ENCODE measurements at regions not wholly inside any gene's neighbourhood (a gene's known extent, or its start where the extent isn't known, plus 50 kb on each side); places are given as distances from the start of the nearest gene placed in this dataset.
A peak's percentile ranks its signal among the peaks of the same experiment; 100 is the strongest.
"Not testable (repeated sequence)": the region's sequence is repeated elsewhere in the genome, so short reads cannot be mapped to it uniquely, and the experiment has no call there.

- peak; percentile 27 for DNase-seq
Observed at GRCh38 chr12:67539946-67540345, 108.6 kb upstream of the DYRK2 start.

GRCh38 chr12:67540920-67541624 lies 107.5 kb upstream of the DYRK2 start:
- DNase-seq: peak; percentile 69

GRCh38 chr12:67541625-67541991 lies 106.9 kb upstream of the DYRK2 start:
- no peak for DNase-seq

GRCh38 chr12:67543021-67543770 lies 105.3 kb upstream of the DYRK2 start:
- no peak for DNase-seq

- no peak for DNase-seq
Observed at GRCh38 chr12:67545298-67545697, 103.2 kb upstream of the DYRK2 start.

- DNase-seq: no peak
Observed at GRCh38 chr12:67546746-67547145, 101.8 kb upstream of the DYRK2 start.

GRCh38 chr12:67555075-67555717 lies 93.3 kb upstream of the DYRK2 start:
- DNase-seq: not testable (repeated sequence)

GRCh38 chr12:67558775-67559174 lies 89.8 kb upstream of the DYRK2 start:
- no peak for DNase-seq

- no peak for DNase-seq
Observed at GRCh38 chr12:67559751-67560150, 88.8 kb upstream of the DYRK2 start.

GRCh38 chr12:67562513-67563287 lies 85.8 kb upstream of the DYRK2 start:
- no peak for DNase-seq

GRCh38 chr12:67568055-67568454 lies 80.5 kb upstream of the DYRK2 start:
- DNase-seq: no peak

- DNase-seq: no peak
Observed at GRCh38 chr12:67572492-67572891, 76.1 kb upstream of the DYRK2 start.

GRCh38 chr12:67573566-67573965 lies 75.0 kb upstream of the DYRK2 start:
- no peak for DNase-seq

GRCh38 chr12:67578976-67579661 lies 69.4 kb upstream of the DYRK2 start:
- DNase-seq: no peak

- DNase-seq: no peak
Observed at GRCh38 chr12:67579662-67580003, 68.9 kb upstream of the DYRK2 start.

- DNase-seq: peak; percentile 24
Observed at GRCh38 chr12:67582238-67582834, 66.2 kb upstream of the DYRK2 start.

GRCh38 chr12:67582844-67583243 lies 65.7 kb upstream of the DYRK2 start:
- no peak for DNase-seq

GRCh38 chr12:67586951-67587350 lies 61.6 kb upstream of the DYRK2 start:
- DNase-seq: no peak

GRCh38 chr12:67589078-67589477 lies 59.5 kb upstream of the DYRK2 start:
- DNase-seq: peak; percentile 55

- peak; percentile 62 for DNase-seq
Observed at GRCh38 chr12:67590149-67590790, 58.3 kb upstream of the DYRK2 start.

- DNase-seq: peak; percentile 73
Observed at GRCh38 chr12:67592228-67593011, 56.1 kb upstream of the DYRK2 start.

Data from NCI-H226 (cell line).